ENCODE measurements at regions not wholly inside any gene's neighbourhood (a gene's known extent, or its start where the extent isn't known, plus 50 kb on each side); places are given as distances from the start of the nearest gene placed in this dataset.

- Histone ChIP-seq H2BK120ac (replicated peaks; ENCODE audit: low read depth, low read length) (no peak overlapping the region), H4K20me1 (replicated peaks in 1 of 2; ENCODE audit: control insufficient read depth in 1 of 2, insufficient read depth in 2 of 2, low read length in 2 of 2) (no peaks in the 10 kb centered on the region), H3K9ac (replicated peaks in 1 of 4; ENCODE audit: extremely low read depth in 1 of 4, low read depth in 3 of 4, low read length in 3 of 4) (no peak overlapping the region), H3K18ac (ENCODE audit: extremely low read depth, low read length) (no peak overlapping the region), H3K27me3 (replicated peaks in 1 of 4; ENCODE audit: control insufficient read depth in 3 of 4, extremely low read depth in 1 of 4, insufficient read depth in 3 of 4, low read length in 3 of 4) (peaks cover 0 to 1% (median 0%) of the 10 kb centered on the region in 4 experiments; a peak in 1 of 7 replicates), H2BK15ac (ENCODE audit: low read length) (no peak overlapping the region), H4K91ac (replicated peaks; ENCODE audit: insufficient read length, low read length) (no peak overlapping the region), H3K36me3 (ENCODE audit: control insufficient read depth in 2 of 4, insufficient read depth in 4 of 4, low read length in 3 of 4) (no peaks in the 10 kb centered on the region), H4K8ac (ENCODE audit: extremely low read depth, insufficient read depth, low read length) (no peak overlapping the region), H2AFZ (ENCODE audit: low read length) (no peak overlapping the region), H2BK12ac (ENCODE audit: low read depth, low read length) (no peak overlapping the region), H2AK5ac (ENCODE audit: low read depth, low read length) (no peak overlapping the region), H2BK20ac (ENCODE audit: low read length) (no peak overlapping the region), H4K5ac (ENCODE audit: insufficient read length, low read depth, low read length) (no peak overlapping the region), H3K56ac (replicated peaks; ENCODE audit: insufficient read length, low read depth, low read length) (no peak overlapping the region), H3K4ac (replicated peaks; ENCODE audit: insufficient read length, low read depth, low read length) (no peak overlapping the region), H3K9me3 (ENCODE audit: insufficient read depth in 2 of 2, low read depth in 1 of 2, low read length in 1 of 2) (no peaks in the 10 kb centered on the region), H2BK5ac (ENCODE audit: low read depth, low read length) (no peak overlapping the region), H3K4me3 (ENCODE audit: extremely low read depth in 1 of 4, insufficient read depth in 2 of 4, low read depth in 3 of 4, low read length in 4 of 4) (no peak overlapping the region), H3K14ac (ENCODE audit: insufficient read length) (no peak overlapping the region), H3K4me2 (ENCODE audit: insufficient read depth in 1 of 2, low read depth in 2 of 2, low read length in 2 of 2) (no peak overlapping the region), H3K79me2 (ENCODE audit: control insufficient read depth in 1 of 2, insufficient read depth in 2 of 2, low read length in 2 of 2) (no peaks in the 10 kb centered on the region), H3K27ac (ENCODE audit: low read depth, low read length) (no peak overlapping the region), H3K79me1 (ENCODE audit: low read depth, low read length) (no peaks in the 10 kb centered on the region), H3K23me2 (ENCODE audit: low read depth, low read length) (no peaks in the 10 kb centered on the region), H3K4me1 (replicated peaks in 1 of 4; ENCODE audit: control insufficient read depth in 3 of 4, insufficient read depth in 4 of 4, low read length in 3 of 4) (no peaks in the 10 kb centered on the region), H3K23ac (ENCODE audit: insufficient read length) (no peak overlapping the region)
- FAIRE-seq (no peak), DNase-seq (ENCODE audit: low read depth in 1 of 2, low spot score in 2 of 2) (no peak)
- 88% methylated on average over 2 of the region's 2 CpGs; no CpG with 5 or more reads in 1 of the 2 experiments for WGBS, 2 experiments (ENCODE audit: extremely low coverage in 1 of 2, insufficient coverage in 1 of 2, insufficient read length in 1 of 2, insufficient replicate concordance in 2 of 2, low coverage in 1 of 2, low lambda C conversion rate in 2 of 2, missing lambda C conversion rate in 1 of 2)
- ChIA-PET POLR2A (ENCODE audit: partially characterized antibody) (no interaction called here), CTCF (ENCODE audit: partially characterized antibody) (no interaction called here)
- TF ChIP-seq CHD7 (IDR thresholded peaks at IDR 0.05; ENCODE audit: insufficient replicate concordance, low read length), result no peak
Observed at GRCh38 chr5:96114736-96115135, 153.1 kb upstream of the ELL2 start.

Data from H1 (cell line).